NCI-H2029 treated with DMSO at 0.1 percent for 48 hours (cell line): ENCODE measurements at regions not wholly inside any gene's neighbourhood (a gene's known extent, or its start where the extent isn't known, plus 50 kb on each side); places are given as distances from the start of the nearest gene placed in this dataset.
A peak's percentile ranks its signal among the peaks of the same experiment; 100 is the strongest.
"Not testable (repeated sequence)": the region's sequence is repeated elsewhere in the genome, so short reads cannot be mapped to it uniquely, and the experiment has no call there.

Experiments
- DNase-seq: peaks from one replicate; lab custom pipeline; 2025; lab: John Stamatoyannopoulos, UW

DNA sequence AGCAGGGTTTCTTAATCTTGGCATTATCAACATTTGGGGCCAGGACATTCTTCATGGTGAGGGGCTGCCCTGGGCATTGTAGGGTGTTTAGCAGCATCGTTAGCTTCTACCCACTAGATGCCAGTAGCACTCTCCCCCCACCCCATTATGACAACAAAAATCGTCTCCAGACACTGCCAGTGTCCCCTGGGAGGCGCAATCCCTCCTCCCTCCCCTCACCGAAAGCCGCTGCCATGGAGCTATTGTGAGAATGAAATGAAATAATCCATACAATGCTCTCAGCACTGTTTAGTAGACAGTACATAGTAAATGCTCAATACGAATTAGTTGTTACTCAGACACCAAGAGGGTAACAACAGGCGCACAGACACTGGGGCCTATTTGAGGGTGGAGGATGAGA is 502.9 kb downstream of the NPIPA7 start:
- DNase-seq, result no peak

DNA sequence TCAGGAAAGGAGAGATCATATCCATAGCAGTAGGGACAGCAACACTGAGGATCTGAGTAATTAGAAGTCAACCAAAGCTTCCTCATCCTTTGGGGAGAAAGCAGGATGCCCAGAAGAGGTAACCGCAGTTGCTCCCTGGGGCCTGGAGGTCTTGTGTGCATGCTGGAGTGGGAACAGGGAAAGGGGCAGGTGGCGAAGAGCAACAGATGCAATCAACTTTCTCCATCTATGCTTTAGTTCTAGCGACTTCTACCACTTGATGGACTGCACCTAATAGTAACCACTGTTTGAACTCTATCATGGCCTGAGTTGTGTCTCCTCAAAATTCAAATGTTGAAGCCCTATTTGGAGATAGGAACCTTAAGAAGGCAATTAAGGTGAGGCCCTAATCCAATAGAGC is 503.8 kb downstream of the NPIPA7 start:
- DNase-seq, result no peak

DNA sequence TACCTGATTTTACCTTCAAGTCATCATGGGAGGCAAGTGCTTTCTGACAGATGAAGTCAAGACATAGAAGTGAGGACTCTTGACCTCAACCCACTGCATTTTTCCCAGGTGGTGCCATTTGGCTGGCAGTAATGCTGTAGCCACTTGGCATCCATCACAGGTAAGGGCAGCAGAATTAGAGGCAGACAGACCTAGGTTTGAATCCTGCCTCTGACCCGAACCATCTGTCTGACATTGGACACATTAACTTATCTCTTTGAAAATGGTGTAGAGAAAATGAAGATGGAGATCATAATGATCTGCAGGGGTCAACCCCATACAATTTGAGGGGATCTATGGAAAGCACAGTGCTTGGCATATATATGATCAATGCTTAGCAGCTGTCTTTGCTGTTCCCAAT is 505.5 kb downstream of the NPIPA7 start:
- no peak for DNase-seq

DNA sequence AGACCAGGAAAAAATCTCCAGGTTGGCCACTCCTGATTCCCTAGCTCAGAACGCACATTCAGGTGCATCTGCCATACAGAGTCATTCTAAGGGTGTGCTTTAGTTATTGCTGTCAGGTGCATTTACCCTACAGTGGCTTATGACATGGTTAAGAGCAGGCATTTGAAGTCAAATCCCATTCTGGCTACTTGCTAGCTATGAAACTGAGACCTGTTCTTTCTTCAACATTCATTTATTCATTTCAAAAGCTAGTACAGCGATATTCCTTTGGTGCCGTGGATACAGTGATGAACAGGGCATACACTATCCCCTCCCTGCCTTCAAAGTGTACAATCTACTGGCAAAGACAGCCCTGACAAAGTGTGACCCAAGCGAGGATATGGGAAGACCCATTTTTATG is 508.3 kb downstream of the NPIPA7 start:
- DNase-seq, result no peak

DNA sequence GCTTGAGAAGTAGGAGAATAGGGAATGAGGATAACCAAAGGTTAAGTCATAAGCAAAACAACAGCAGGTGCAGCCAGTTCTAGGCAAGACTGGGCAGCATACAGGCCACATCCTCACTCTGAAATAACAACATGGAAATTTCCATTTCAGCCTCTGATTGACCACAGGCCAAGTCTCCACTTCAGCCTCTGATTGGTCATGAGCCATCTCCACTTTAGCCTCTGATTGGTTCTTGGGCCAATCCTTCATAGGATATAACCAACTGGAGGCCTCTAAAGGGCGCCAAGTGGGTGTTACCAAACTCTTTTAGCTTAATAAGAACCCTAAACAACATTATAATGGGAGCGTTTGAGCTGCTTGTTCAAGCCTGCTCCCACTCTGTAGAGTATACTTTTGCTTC is 512.0 kb downstream of the NPIPA7 start:
- DNase-seq, result no peak

DNA sequence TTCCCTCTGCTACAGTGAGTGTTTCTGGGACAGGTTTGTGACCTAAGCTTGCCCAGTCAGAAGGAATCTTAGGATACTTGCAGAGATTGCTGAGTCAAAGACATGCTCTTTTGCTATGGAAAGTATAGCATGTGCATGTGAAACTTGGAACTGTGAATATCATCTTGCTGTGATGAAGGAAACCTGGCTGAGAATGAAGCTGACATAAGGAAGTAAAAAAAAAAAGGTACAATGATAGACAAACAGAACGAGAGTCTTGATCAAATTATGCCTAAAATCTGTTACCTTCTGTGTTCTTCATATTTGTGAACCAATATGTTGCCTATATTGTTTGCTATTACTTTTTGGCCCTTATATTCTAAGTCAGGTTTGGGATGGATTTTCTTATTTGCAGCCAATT is 525.7 kb downstream of the NPIPA7 start:
- no peak for DNase-seq

DNA sequence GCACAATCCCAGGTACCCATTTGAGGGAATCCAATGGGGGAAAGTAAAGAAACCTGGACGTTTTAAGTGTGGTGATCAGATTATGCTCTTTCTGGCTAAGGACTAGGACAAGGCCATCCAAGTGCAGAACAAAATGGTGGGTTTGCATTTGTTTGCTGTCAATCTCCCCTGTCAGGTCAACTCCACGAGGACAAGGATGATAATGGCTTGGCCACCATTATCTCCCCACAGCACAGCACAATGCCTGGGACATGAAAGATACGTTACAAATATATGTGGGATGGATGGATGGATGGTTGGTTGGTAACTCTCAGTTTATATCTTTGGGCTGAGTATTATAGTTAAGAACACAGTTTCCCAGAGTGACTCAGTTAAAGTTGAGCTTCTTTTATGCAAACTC is 526.9 kb downstream of the NPIPA7 start:
- no peak for DNase-seq

DNA sequence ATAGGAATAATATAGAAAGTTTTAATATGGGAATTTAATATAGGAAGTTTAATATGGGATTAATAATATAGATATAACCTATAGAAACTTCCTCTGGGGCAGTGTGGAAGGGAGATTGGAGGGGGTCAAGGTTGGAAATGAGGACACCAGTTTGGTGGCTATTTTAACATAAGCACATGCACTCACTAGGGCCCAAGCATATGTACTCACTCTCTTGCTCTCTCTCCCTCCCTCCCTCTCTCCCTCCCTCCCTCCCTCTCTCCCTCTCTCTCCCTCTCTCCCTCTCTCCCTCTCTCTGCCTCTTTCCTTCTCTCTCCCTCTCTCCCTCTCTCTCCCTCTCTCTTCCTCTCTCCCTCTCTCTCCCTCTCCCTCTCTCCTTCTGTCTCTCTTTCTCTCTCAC is 528.1 kb downstream of the NPIPA7 start:
- no peak for DNase-seq

DNA sequence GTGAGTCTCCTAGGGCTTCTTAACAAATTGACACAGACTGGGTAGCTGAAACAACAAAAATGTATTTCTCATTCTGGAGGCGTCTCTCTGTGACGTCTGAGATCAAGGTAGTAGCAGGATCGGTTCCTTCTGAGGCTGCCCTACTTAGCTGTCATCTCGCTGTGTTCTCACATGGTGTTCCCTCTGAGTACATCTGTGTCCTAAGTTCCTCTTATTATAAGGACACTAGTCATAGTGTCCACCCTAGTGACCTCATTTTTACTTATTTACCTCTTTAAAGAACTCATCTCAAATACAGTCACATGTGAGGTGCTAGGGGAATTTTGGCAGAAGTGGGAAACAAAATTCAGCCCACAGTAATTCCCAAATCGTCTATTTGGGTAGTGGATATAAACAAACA is 529.1 kb downstream of the NPIPA7 start:
- no peak for DNase-seq

DNA sequence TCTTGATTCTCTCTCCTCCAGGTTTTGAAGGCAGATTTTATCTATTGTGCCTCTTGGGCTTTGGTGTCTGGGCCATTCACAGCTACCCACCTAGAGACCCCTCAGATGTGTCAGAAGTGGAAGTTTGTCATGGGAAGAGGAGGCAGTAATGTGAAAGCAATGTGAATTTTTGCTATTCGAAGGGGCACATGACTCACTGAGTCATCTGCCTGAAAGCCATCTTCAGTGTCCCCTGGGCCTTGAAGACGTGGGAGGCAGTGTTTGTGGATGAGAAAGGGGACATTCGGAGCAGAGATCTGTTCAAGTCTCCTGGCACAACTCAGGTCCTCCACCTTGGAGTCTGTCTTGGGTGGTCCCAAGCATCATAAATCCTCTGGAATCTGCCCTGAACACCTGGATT is 530.2 kb downstream of the NPIPA7 start:
- DNase-seq, result no peak

DNA sequence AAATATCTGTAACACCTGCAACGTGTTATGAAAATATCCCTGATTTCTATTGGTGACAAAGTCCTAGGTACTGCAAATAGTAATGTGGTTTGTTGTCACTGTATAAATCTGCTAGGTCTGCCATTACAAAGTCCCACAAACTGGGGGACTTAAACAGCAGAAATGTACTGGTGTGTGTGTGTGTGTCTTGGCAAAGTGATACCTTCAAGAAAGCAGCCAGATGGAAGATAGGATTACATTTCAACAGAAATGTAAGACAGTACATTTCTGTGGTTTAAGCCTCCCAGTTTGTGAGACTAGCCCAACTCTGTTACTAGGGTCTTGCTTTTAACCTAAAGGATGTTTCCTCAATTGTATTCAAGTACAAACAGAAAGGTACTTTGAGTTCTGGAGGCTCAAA is 531.7 kb downstream of the NPIPA7 start:
- no peak for DNase-seq

DNA sequence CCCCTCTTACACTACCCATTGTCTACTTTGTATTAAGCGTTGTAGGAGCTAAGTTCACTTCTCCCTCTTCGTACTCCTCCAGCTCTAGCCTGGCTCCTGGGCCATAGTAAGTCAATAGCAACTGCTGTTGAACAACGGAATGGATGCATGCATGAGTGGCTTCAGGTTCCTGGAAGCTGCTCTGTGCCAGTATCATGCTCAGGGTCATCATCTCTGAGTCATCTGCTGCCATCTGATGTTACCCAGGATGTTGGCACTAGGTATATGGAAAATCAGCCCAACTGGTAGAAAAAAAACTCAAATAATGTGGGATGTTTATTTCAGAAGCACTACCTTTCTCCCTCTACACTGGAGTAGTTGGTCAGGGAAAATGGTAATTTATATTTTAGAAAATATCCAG is 536.8 kb downstream of the NPIPA7 start:
- peak; percentile 19 for DNase-seq

DNA sequence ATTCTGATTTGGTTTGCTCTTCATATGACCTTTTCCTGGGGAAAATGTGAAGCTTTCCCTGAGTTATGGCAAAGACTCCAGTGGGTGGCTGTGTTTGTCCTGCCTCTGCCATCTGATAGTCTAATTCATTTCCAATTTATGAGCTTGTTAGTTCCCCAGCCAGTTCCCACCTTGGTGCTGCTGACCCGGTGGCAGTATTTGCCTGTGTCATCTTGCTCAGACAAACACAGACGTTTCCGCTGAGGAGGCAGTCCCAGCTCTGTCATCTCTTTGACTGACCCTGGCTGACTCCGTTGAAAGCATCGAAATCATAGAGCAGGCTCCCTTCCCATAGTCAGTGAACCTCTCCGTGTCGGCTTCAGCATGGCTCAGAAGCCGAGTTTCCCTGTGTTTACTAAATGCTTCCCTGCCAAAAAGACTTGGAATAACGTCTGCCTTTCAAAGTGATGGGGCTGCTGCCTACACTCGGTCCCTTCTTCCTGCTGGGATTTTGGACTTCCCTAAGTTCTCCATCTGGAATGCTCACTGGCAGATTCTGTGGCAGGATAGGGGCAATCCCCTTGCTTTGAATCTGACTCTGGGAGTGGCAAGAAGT is 538.3 kb downstream of the NPIPA7 start:
- DNase-seq, result no peak

DNA sequence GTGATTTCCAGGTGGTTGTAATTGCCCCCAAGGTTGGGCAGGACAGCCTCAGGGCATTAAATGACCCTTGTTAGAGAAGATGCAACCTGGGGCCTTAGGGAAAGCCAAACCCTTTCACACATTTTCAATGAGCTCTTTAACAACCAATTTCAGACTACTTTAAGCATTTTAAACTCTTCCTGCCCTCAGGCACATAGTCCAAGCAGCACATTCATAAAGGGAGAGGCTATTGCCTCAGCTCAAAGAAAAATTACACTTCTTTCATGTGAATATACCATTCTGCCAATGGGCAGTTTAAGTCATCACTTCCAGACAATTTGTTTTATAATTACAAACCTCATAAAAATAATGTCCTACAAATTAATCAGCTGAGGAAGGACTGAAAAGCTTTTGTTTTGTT is 544.5 kb downstream of the NPIPA7 start:
- DNase-seq, result no peak

DNA sequence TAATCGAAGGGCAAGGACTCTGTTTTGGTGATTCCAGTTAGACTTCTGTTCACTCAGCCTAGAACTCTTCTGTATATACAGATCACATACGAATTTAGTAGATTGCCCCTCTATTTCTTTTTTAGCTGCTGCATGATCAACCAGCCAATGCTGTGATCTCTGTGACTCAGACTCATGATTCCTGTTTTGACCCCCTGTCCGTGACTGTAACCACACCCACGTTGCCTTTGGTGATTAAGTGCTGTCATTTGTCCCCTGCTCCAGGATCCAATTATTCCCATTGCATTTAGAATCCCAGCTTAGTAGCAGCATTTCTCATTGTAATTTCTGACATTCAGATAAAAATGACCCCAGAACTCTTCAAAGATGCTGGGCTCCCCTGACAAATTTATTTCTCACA is 545.7 kb downstream of the NPIPA7 start:
- DNase-seq, result no peak

DNA sequence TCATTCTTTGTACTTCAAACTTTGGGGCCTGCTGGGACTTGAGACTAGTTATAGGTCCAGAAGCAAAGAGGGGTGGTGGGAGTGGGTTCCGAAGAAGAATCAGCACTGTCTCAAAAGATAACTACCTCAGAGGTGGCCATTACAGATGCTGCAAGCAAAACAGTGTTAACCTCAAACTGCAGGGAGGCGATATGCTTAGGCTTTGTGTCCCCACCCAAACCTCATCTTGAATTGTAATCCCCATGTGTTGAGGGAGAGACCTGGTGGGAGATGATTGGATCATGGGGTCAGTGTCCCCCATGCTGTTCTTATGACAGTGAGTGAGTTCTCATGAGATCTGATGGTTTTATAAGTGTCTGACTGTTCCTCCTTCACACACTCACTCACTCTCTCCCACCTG is 545.3 kb downstream of the XYLT1 start:
- no peak for DNase-seq

DNA sequence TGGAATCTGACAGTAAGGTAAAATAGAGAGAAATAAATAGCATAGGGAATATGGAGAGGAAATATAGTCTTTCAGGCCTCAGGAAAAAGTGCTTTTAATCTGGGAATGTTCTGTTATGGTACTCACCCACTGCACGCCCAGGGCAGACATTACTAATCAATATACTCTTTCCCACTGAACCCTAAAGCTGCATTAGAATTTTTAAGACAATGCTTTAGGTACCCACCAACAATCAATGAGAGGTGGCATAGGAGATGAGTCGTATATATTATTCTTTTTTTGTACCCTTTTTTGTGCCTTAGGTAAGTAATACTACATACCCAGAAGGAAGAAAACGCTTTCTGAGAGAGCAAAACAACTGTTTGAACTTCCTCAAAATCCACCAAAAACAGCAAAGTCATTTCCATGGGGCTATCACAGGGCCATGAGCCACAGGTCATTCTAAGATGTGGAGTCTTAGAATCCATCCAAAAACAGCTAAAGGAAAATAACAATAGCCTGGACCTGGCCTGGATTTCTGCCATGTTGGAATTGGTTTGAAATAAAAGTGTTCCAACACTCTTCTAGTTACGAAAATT is 542.1 kb downstream of the XYLT1 start:
- no peak for DNase-seq

DNA sequence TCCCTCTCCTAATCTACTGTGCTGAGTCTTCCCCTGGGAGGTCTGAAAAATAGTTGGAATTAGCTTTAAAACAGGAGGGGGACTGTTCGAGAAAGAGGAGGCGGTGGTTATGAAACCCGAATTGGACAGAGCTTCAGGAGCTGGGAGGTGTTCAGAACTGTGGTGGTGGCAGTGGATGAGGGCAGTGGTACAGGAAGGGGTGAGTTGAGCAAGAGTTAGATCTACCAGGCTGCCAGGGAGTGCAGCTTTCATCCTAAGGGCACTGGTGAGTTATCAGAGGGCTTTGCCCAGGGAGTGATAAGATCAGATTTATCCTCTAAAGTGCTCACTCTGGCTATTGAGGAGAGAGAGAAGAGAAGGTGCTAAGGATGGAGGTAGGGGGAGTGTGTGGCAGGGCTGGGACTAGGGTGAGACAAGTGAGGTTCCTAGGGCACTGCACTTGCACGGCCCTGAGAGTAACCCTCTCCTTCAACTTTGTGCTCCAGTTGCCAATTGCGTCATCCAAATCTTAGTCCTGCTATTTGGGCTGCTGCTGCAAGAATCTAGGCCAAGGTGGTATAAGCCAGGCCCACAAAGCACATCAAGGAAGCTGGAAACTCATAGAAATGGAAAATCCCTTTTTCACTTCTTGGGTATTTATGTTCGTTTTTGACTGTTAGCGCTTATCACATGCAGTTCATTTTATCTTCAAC is 540.3 kb downstream of the XYLT1 start:
- no peak for DNase-seq

DNA sequence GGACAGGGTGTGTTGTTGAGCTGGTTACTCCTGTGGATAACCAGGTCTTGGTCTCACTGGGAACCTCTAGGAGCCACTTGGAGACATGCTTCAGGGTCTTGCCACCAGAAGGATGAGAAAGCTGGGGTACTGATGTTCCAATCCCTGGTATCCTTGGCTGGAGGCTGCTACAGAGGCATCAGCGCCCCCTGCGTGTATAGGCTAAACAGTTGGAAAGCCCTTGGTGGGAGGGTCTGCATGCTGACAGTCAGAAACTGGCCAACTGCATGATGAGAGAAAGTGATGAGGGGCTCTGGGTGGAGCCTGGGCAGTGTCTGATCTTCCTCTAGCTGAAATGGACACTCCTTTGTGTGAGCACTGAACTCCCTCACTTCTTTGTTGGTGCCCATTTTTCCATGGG is 536.9 kb downstream of the XYLT1 start:
- no peak for DNase-seq

DNA sequence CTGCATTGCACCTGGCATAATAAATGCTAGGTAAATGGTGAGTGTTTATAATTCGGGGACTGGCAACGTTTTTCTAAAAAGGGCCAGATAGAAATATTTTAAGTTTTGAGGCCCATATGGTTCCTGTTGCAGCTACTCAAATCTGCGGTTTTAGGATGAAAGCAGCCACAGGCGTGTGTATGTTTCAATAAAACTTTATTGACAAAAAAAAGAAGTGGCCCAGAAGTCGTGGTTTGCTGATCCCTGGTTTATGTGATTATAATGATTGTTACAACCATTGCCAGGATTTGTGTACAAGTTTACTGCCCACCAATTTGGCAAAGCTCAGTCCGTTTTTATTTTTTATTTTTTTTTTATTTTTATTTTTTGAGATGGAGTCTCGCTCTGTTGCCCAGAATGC is 536.1 kb downstream of the XYLT1 start:
- DNase-seq, result no peak

DNA sequence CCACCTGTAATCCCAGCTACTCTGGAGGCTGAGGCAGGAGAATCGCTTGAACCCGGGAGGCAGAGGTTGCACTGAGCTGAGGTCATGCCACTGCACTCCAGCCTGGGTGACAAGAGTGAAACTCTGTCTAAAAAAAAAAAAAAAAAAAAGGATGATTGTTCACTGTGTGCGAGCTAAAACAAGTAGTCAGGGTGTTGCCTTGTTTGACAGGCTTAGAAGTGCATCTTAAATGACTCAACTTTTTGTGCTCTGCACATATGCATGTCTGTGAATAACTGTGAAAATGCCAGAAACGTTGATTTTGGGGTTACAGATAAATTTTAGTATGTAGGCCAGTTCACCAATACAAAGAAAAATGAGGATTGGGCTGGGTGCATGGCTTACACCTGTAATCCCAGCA is 534.9 kb downstream of the XYLT1 start:
- not testable (repeated sequence) for DNase-seq

DNA sequence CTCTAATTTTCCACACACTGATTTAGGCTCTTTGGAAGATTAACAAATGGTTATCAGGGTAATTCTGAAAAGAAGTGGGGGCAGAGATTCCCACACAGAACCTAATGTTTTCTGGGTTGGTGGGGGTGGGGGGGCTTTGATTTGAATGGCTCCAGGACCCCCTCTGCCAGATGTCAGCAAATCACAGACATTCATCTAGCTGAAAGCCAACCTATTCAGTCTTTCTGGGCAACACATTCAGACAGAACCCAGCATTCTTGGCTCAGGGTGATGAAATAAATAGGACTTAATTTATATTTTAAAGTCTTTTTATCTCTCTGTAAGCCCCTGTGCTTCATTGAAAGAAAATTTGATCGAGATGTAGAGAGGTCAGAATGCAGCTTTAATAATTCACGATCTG is 533.2 kb downstream of the XYLT1 start:
- no peak for DNase-seq

DNA sequence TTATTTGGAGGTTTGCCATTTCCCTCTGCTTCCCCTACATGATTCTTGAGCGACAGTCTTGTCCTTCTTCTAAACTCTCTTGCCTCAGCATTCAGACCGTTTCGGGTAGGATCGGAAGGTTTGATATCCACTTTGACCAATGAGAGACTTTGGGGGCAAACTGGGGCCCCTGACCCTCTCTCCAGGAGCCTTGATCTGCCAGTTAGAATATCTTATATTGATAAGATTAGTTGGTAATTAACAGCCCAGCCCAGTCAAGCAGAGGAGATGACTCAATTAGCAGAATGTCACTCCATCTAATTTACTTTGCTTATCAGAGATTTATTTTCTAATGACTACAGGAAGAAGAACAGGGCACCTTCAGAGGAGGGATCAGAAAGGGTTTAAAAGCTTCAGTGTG is 532.8 kb downstream of the XYLT1 start:
- DNase-seq, result no peak

DNA sequence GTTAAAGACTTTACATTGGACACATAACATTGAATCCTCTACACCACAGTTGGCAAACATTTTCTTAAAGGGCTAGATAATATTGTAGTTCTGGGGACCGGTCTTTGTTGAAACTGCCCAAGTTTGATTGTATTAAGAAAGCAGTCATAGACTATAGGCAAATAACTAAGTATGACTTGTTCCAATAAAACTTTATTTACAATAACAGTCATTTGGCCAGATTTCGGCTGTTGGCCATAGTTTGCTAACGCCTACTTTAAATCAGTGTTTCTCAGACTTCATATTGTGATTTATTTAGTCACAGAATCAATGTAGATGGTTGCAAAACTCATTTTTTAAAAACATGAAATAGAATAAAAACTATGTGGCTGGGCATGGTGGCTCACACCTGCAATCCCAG is 531.8 kb downstream of the XYLT1 start:
- DNase-seq, result no peak
